GM18868 (cell line): ENCODE measurements at regions not wholly inside any gene's neighbourhood (a gene's known extent, or its start where the extent isn't known, plus 50 kb on each side); places are given as distances from the start of the nearest gene placed in this dataset.
"Not testable (repeated sequence)": the region's sequence is repeated elsewhere in the genome, so short reads cannot be mapped to it uniquely, and the experiment has no call there.

ENCODE experiments used
- ATAC-seq: cut with Tn5 transposase; IDR thresholded peaks from one replicate; pipeline ENCODE4 v1.9.1; 2021; ENCODE audit warnings: mild to moderate bottlenecking, moderate library complexity; ENCODE audit not compliant: unreplicated experiment

- no peak for ATAC-seq
These were observed 91.9 kb downstream of the FCRL5 start for GRCh38 chr1:157460381-157460780.

GRCh38 chr1:157457279-157457678, 95.0 kb downstream of the FCRL5 start:
- ATAC-seq = no peak

GRCh38 chr1:157455318-157455717, 97.0 kb downstream of the FCRL5 start:
- no peak for ATAC-seq

- no peak for ATAC-seq
These were observed 102.2 kb downstream of the FCRL5 start for GRCh38 chr1:157450106-157450505.

- no peak for ATAC-seq
These were observed 103.7 kb downstream of the FCRL5 start for GRCh38 chr1:157448636-157449035.

- not testable (repeated sequence) for ATAC-seq
These were observed 106.0 kb downstream of the FCRL5 start for GRCh38 chr1:157446356-157446755.

GRCh38 chr1:157445616-157446140, 106.6 kb downstream of the FCRL5 start:
- ATAC-seq = not testable (repeated sequence)

GRCh38 chr1:157442065-157442464, 110.2 kb downstream of the FCRL5 start:
- ATAC-seq = no peak

GRCh38 chr1:157439302-157439954, 112.9 kb downstream of the FCRL5 start:
- ATAC-seq = no peak

GRCh38 chr1:157438613-157439012, 113.7 kb downstream of the FCRL5 start:
- no peak for ATAC-seq

GRCh38 chr1:157438146-157438545, 114.2 kb downstream of the FCRL5 start:
- no peak for ATAC-seq

GRCh38 chr1:157437296-157437695, 115.0 kb downstream of the FCRL5 start:
- ATAC-seq = no peak

GRCh38 chr1:157431751-157432150, 120.6 kb downstream of the FCRL5 start:
- ATAC-seq = no peak

GRCh38 chr1:157429601-157430240, 122.6 kb downstream of the FCRL5 start:
- ATAC-seq = no peak

GRCh38 chr1:157423764-157424163, 128.6 kb downstream of the FCRL5 start:
- ATAC-seq = not testable (repeated sequence)

GRCh38 chr1:157419845-157420542, 132.3 kb downstream of the FCRL5 start:
- no peak for ATAC-seq

GRCh38 chr1:157418659-157419058, 133.7 kb downstream of the FCRL5 start:
- ATAC-seq = no peak

- ATAC-seq = no peak
These were observed 134.1 kb downstream of the FCRL5 start for GRCh38 chr1:157418231-157418630.

- ATAC-seq = no peak
These were observed 136.7 kb downstream of the FCRL5 start for GRCh38 chr1:157415661-157416060.

- no peak for ATAC-seq
These were observed 140.0 kb downstream of the FCRL5 start for GRCh38 chr1:157412308-157412707.

GRCh38 chr1:157411769-157412168, 140.5 kb downstream of the FCRL5 start:
- ATAC-seq = no peak

- no peak for ATAC-seq
These were observed 141.3 kb downstream of the FCRL5 start for GRCh38 chr1:157411064-157411463.
